Sigmoid colon (tissue), 3 donors: ENCODE measurements at regions not wholly inside any gene's neighbourhood (a gene's known extent, or its start where the extent isn't known, plus 50 kb on each side); places are given as distances from the start of the nearest gene placed in this dataset.

Experiments used
- CTCF ChIP-seq, 4 experiments: fragments of 450-650 bp in 3 of 4; fragments of 200-600 bp in 1 of 4; IDR thresholded peaks; one replicate each; pipeline ENCODE4 v1.5.1; 2016 to 2019; ENCODE audit warnings: antibody characterized with exemption in 4 of 4, mild to moderate bottlenecking in 3 of 4, moderate library complexity in 2 of 4
- POLR2A ChIP-seq, 2 donors: fragments of 450-650 bp; IDR thresholded peaks; one replicate each; pipeline ENCODE4 v1.6.1; 2016; ENCODE audit warnings: antibody characterized with exemption in 2 of 2, mild to moderate bottlenecking in 2 of 2, moderate library complexity in 2 of 2

GRCh38 chr15:52872036-52872818, 82.1 kb upstream of the ONECUT1 start:
- no peak for TF ChIP-seq CTCF (IDR thresholded peaks at IDR 0.05)
- no peak for TF ChIP-seq POLR2A (IDR thresholded peaks at IDR 0.05)
